MM.1S (cell line): ENCODE measurements at regions not wholly inside any gene's neighbourhood (a gene's known extent, or its start where the extent isn't known, plus 50 kb on each side); places are given as distances from the start of the nearest gene placed in this dataset.

Experiments
- CTCF ChIP-seq: fragments of 300-600 bp; sonication (generic); IDR thresholded peaks from 2 replicates; pipeline ENCODE4 v1.5.1; 2016; ENCODE audit warnings: antibody characterized with exemption, low read length, mixed read lengths
- EZH2 ChIP-seq: fragments of 300-600 bp; sonication (generic); optimal IDR thresholded peaks from 2 replicates; pipeline ENCODE3; 2017; ENCODE audit warnings: low read depth, mild to moderate bottlenecking, antibody characterized with exemption, low read length, mixed read lengths
- EZH2phosphoT487 ChIP-seq: fragments of 300-600 bp; sonication (generic); IDR thresholded peaks from 2 replicates; pipeline ENCODE4 v1.6.1; 2018; ENCODE audit warnings: antibody characterized with exemption, low read length

GRCh38 chr2:215514516-215514915, 78.6 kb upstream of the FN1 start:
- TF ChIP-seq EZH2phosphoT487 = no peak
- no peak for TF ChIP-seq CTCF
- TF ChIP-seq EZH2 = no peak
